Naive B cell (primary cell): ENCODE measurements at regions not wholly inside any gene's neighbourhood (a gene's known extent, or its start where the extent isn't known, plus 50 kb on each side); places are given as distances from the start of the nearest gene placed in this dataset.

Experiments
- ATAC-seq, 2 donors: fragments of 150-1000 bp; cut with Tn5 transposase; 2 replicates each; pipeline ENCODE4 v1.10.0; 2021; ENCODE audit warnings: low read depth in 2 of 2, mild to moderate bottlenecking in 2 of 2, moderate library complexity in 2 of 2
- DNase-seq: peaks from one replicate; pipeline ENCODE4 v3.0.0; 2022
- H3K27ac Mint-ChIP-seq, 6 donors: one replicate each; pipeline ENCODE4 v1.8.0; 2020 to 2022; ENCODE audit warnings: mild to moderate bottlenecking in 6 of 6, mixed read lengths in 6 of 6, moderate library complexity in 5 of 6, inconsistent platforms in 2 of 6
- H3K27me3 Mint-ChIP-seq, 3 donors: one replicate each; pipeline ENCODE4 v1.8.0; 2021 to 2022; ENCODE audit warnings: mixed read lengths in 3 of 3, mild to moderate bottlenecking in 1 of 3
- H3K36me3 Mint-ChIP-seq, 2 donors: one replicate each; pipeline ENCODE4 v1.8.0; 2020 to 2022; ENCODE audit warnings: mixed read lengths in 2 of 2, inconsistent platforms in 1 of 2, mild to moderate bottlenecking in 1 of 2
- H3K4me1 Mint-ChIP-seq, 3 donors: one replicate each; pipeline ENCODE4 v1.8.0; 2020 to 2022; ENCODE audit warnings: mixed read lengths in 3 of 3, inconsistent platforms in 1 of 3, mild to moderate bottlenecking in 1 of 3, moderate library complexity in 1 of 3
- H3K4me3 Mint-ChIP-seq, 8 donors: one replicate each; pipeline ENCODE4 v1.8.0; 2020 to 2022; ENCODE audit warnings: mild to moderate bottlenecking in 8 of 8, mixed read lengths in 8 of 8, moderate library complexity in 8 of 8, inconsistent platforms in 2 of 8
- H3K9me3 Mint-ChIP-seq, 7 donors: one replicate each; pipeline ENCODE4 v1.8.0; 2020 to 2022; ENCODE audit warnings: mixed read lengths in 7 of 7, mild to moderate bottlenecking in 5 of 7, inconsistent platforms in 2 of 7, moderate library complexity in 1 of 7

- Mint-ChIP-seq H3K27me3 (peaks cover 0 to 3% (median 0%) of the 10 kb centered on the region in 3 donors), H3K4me1 (no peaks in the 10 kb centered on the region), H3K36me3 (no peaks in the 10 kb centered on the region), H3K9me3 (peaks cover 0 to 2% (median 0%) of the 10 kb centered on the region in 7 donors), H3K4me3 (no peak overlapping the region), H3K27ac (no peak overlapping the region)
- ATAC-seq (no peak), DNase-seq (no peak)
These were observed 484.1 kb upstream of the SEMA6A start for GRCh38 chr5:117058740-117059139.

GRCh38 chr5:117055517-117055916, 480.9 kb upstream of the SEMA6A start:
- peaks cover 0 to 8% (median 0%) of the 10 kb centered on the region in 7 donors for H3K9me3 Mint-ChIP-seq
- DNase-seq = no peak
- ATAC-seq = no peak
- no peaks in the 10 kb centered on the region for H3K36me3 Mint-ChIP-seq
- no peak overlapping the region for H3K4me3 Mint-ChIP-seq
- no peak overlapping the region for H3K27ac Mint-ChIP-seq
- H3K27me3 Mint-ChIP-seq = no peaks in the 10 kb centered on the region
- H3K4me1 Mint-ChIP-seq = no peaks in the 10 kb centered on the region

GRCh38 chr5:117054911-117055310, 480.3 kb upstream of the SEMA6A start:
- DNase-seq (no peak), ATAC-seq (no peak)
- H3K4me1 Mint-ChIP-seq = no peaks in the 10 kb centered on the region
- H3K4me3 Mint-ChIP-seq = no peak overlapping the region
- H3K36me3 Mint-ChIP-seq = no peaks in the 10 kb centered on the region
- no peaks in the 10 kb centered on the region for H3K27me3 Mint-ChIP-seq
- no peak overlapping the region for H3K27ac Mint-ChIP-seq
- peaks cover 0 to 9% (median 5%) of the 10 kb centered on the region in 7 donors for H3K9me3 Mint-ChIP-seq

GRCh38 chr5:117054141-117054540, 479.5 kb upstream of the SEMA6A start:
- H3K9me3 Mint-ChIP-seq = peaks cover 0 to 10% (median 5%) of the 10 kb centered on the region in 7 donors
- H3K4me3 Mint-ChIP-seq = no peak overlapping the region
- H3K4me1 Mint-ChIP-seq = no peaks in the 10 kb centered on the region
- H3K27ac Mint-ChIP-seq = no peak overlapping the region
- H3K27me3 Mint-ChIP-seq = no peaks in the 10 kb centered on the region
- no peak for ATAC-seq
- no peaks in the 10 kb centered on the region for H3K36me3 Mint-ChIP-seq
- no peak for DNase-seq

GRCh38 chr5:117041926-117042595, 467.4 kb upstream of the SEMA6A start:
- no peaks in the 10 kb centered on the region for H3K4me1 Mint-ChIP-seq
- peaks cover 0 to 5% (median 2%) of the 10 kb centered on the region in 7 donors for H3K9me3 Mint-ChIP-seq
- no peaks in the 10 kb centered on the region for H3K27me3 Mint-ChIP-seq
- H3K27ac Mint-ChIP-seq = no peak overlapping the region
- DNase-seq (no peak), ATAC-seq (no peak)
- no peaks in the 10 kb centered on the region for H3K36me3 Mint-ChIP-seq
- no peak overlapping the region for H3K4me3 Mint-ChIP-seq

- Mint-ChIP-seq H3K27me3 (no peaks in the 10 kb centered on the region), H3K9me3 (peaks cover 0 to 5% (median 0%) of the 10 kb centered on the region in 7 donors), H3K4me3 (no peak overlapping the region), H3K36me3 (no peaks in the 10 kb centered on the region), H3K4me1 (no peaks in the 10 kb centered on the region), H3K27ac (no peak overlapping the region)
- DNase-seq = no peak
- ATAC-seq = no peak
These were observed 464.4 kb upstream of the SEMA6A start for GRCh38 chr5:117039035-117039434.

- DNase-seq = no peak
- Mint-ChIP-seq H3K36me3 (no peaks in the 10 kb centered on the region), H3K27me3 (no peaks in the 10 kb centered on the region), H3K4me1 (no peaks in the 10 kb centered on the region), H3K4me3 (no peak overlapping the region), H3K9me3 (peaks cover 0 to 5% (median 0%) of the 10 kb centered on the region in 7 donors), H3K27ac (no peak overlapping the region)
- ATAC-seq = no peak
These were observed 452.8 kb upstream of the SEMA6A start for GRCh38 chr5:117027384-117027783.

- no peaks in the 10 kb centered on the region for H3K36me3 Mint-ChIP-seq
- ATAC-seq (no peak), DNase-seq (no peak)
- H3K27me3 Mint-ChIP-seq = no peaks in the 10 kb centered on the region
- H3K27ac Mint-ChIP-seq = no peak overlapping the region
- H3K4me1 Mint-ChIP-seq = no peaks in the 10 kb centered on the region
- no peak overlapping the region for H3K4me3 Mint-ChIP-seq
- peaks cover 0 to 2% (median 0%) of the 10 kb centered on the region in 7 donors for H3K9me3 Mint-ChIP-seq
These were observed 446.4 kb upstream of the SEMA6A start for GRCh38 chr5:117020999-117021398.

GRCh38 chr5:117013280-117013877, 438.8 kb upstream of the SEMA6A start:
- H3K27me3 Mint-ChIP-seq = no peaks in the 10 kb centered on the region
- H3K36me3 Mint-ChIP-seq = no peaks in the 10 kb centered on the region
- ATAC-seq = no peak
- no peaks in the 10 kb centered on the region for H3K4me1 Mint-ChIP-seq
- no peak overlapping the region for H3K27ac Mint-ChIP-seq
- H3K4me3 Mint-ChIP-seq = no peak overlapping the region
- H3K9me3 Mint-ChIP-seq = peaks cover 0 to 21% (median 4%) of the 10 kb centered on the region in 7 donors
- no peak for DNase-seq

- H3K27ac Mint-ChIP-seq = no peak overlapping the region
- no peaks in the 10 kb centered on the region for H3K4me1 Mint-ChIP-seq
- DNase-seq = no peak
- no peak overlapping the region for H3K4me3 Mint-ChIP-seq
- peaks cover 2 to 21% (median 6%) of the 10 kb centered on the region in 7 donors for H3K9me3 Mint-ChIP-seq
- ATAC-seq = no peak
- H3K27me3 Mint-ChIP-seq = no peaks in the 10 kb centered on the region
- no peaks in the 10 kb centered on the region for H3K36me3 Mint-ChIP-seq
These were observed 436.0 kb upstream of the SEMA6A start for GRCh38 chr5:117010574-117010973.

GRCh38 chr5:116998024-116998423, 423.4 kb upstream of the SEMA6A start:
- no peaks in the 10 kb centered on the region for H3K27me3 Mint-ChIP-seq
- H3K27ac Mint-ChIP-seq = no peak overlapping the region
- H3K4me1 Mint-ChIP-seq = no peaks in the 10 kb centered on the region
- ATAC-seq (no peak), DNase-seq (no peak)
- no peak overlapping the region for H3K4me3 Mint-ChIP-seq
- H3K9me3 Mint-ChIP-seq = peaks cover 0 to 11% (median 6%) of the 10 kb centered on the region in 7 donors
- no peaks in the 10 kb centered on the region for H3K36me3 Mint-ChIP-seq

GRCh38 chr5:116992681-116993080, 418.1 kb upstream of the SEMA6A start:
- no peaks in the 10 kb centered on the region for H3K4me1 Mint-ChIP-seq

GRCh38 chr5:116989995-116990394, 415.4 kb upstream of the SEMA6A start:
- Mint-ChIP-seq H3K27me3 (no peaks in the 10 kb centered on the region), H3K36me3 (no peaks in the 10 kb centered on the region), H3K9me3 (peaks cover 0 to 3% (median 0%) of the 10 kb centered on the region in 7 donors), H3K27ac (no peak overlapping the region), H3K4me3 (no peak overlapping the region), H3K4me1 (no peaks in the 10 kb centered on the region)
- ATAC-seq (no peak), DNase-seq (no peak)

More at GRCh38 chr5:116992681-116993080, 418.1 kb upstream of the SEMA6A start:
- no peak for ATAC-seq
- no peak overlapping the region for H3K4me3 Mint-ChIP-seq
- no peaks in the 10 kb centered on the region for H3K27me3 Mint-ChIP-seq
- H3K27ac Mint-ChIP-seq = no peak overlapping the region
- H3K36me3 Mint-ChIP-seq = no peaks in the 10 kb centered on the region
- DNase-seq = no peak
- peaks cover 0 to 4% (median 0%) of the 10 kb centered on the region in 7 donors for H3K9me3 Mint-ChIP-seq

GRCh38 chr5:116982035-116982434, 407.4 kb upstream of the SEMA6A start:
- no peak for ATAC-seq
- Mint-ChIP-seq H3K4me3 (no peak overlapping the region), H3K27me3 (no peaks in the 10 kb centered on the region), H3K4me1 (no peaks in the 10 kb centered on the region), H3K36me3 (no peaks in the 10 kb centered on the region), H3K9me3 (peaks cover 0 to 4% (median 0%) of the 10 kb centered on the region in 7 donors), H3K27ac (no peak overlapping the region)
- no peak for DNase-seq
